Amniotic stem cell (primary cell): ENCODE measurements at regions not wholly inside any gene's neighbourhood (a gene's known extent, or its start where the extent isn't known, plus 50 kb on each side); places are given as distances from the start of the nearest gene placed in this dataset.
"Not testable (repeated sequence)": the region's sequence is repeated elsewhere in the genome, so short reads cannot be mapped to it uniquely, and the experiment has no call there.

Source experiments
- DNase-seq: peaks from one replicate; lab custom pipeline; 2025; lab: John Stamatoyannopoulos, UW

- no peak for DNase-seq
Measured at GRCh38 chr10:105644559-105644958, 1003.5 kb downstream of the SORCS3 start.

GRCh38 chr10:105644091-105644490 is 1003.0 kb downstream of the SORCS3 start:
- no peak for DNase-seq

GRCh38 chr10:105643660-105644059 is 1002.6 kb downstream of the SORCS3 start:
- DNase-seq: no peak

GRCh38 chr10:105634281-105634680 is 993.2 kb downstream of the SORCS3 start:
- no peak for DNase-seq

DNA sequence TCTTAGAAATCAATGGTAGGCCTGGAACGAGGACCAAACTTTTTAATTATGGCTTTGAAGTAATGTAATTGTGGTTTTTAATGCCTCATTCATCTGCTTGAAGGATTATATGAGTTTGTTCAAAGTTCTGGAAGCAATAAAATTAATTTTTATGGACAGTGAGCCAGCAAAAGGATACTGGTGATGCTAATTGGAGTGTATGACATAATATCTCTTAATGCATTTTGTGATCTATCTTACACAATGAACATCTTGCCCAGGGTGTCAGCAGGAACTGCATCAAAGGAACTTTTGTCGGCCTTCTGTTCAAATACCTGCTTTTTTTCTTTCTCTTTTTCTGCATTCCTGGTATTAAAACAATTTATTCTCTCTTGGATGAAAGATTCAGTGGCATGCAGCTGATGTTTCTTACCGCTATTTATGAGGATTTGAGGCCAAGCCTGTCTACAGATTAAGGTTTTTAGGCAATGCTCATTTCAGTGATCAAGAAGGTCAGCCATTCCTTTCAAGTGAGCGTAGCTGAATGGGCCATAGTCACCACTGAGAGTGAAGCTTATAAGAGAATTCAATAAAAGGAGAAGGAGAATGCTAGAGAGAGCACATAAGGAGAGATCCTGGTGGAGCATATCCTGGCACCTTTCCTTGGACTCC is 974.8 kb downstream of the SORCS3 start:
- no peak for DNase-seq

DNA sequence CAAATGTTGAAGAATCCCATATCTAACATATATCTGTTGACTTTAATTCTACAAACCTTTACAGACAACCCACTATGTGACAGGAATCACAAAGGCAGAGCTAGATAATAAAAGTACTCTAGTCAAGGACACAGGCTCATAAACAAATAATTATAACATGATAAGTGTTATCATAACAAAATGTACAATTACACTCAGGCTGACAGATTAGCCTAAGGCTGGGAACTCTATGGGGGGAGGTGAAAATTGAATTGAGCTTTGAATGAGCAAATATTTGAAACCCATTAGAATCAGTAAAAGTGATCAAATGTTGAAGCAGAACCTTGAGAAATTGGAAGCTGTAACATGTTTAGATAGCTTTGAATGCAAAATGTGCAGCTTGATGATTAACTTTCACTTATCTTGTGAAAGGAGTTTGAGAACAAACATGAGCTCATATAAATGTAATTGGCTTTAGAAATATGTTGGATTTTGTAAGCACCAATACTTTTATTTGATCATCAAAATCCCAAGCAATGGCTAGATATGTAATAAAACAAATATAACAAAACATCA is 970.2 kb downstream of the SORCS3 start:
- no peak for DNase-seq

- no peak for DNase-seq
Measured at GRCh38 chr10:105609451-105609850, 968.4 kb downstream of the SORCS3 start.

DNA sequence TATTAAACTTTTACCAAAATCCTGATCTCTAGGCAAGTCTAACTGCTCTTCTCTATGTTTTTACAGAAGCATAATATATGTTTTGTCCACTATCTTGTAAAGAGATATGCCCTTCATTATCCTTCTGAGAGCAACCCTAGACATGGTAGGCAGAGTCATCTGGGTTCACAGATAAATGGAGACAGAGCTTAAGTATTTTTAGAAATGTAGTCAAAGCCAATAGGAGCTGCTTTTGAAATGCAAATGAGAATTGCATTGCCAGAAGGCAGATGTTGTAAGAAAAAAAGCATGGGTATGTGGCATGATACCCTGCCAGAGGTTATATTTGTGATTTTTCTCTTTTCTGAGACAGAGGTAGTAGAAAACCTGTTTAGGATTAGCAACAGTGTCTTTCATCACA is 964.8 kb downstream of the SORCS3 start:
- DNase-seq: no peak

DNA sequence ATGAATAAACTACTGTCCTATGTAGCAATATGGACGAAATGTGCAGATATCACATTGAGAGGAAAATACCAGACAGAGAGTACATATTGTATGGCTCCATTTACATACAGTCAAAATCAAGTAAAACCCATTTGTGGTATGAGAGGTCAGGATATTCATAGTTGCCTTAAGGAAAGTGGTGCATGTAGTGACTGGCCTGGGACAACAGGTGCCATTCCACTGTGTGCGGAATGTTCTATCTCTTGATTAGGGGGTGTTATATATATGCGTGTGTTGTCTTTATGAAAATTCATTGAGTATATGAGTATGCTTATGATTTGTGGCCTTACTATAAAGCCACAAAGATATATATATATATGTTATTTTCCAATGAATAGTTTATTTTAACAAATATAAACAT is 964.0 kb downstream of the SORCS3 start:
- no peak for DNase-seq

- no peak for DNase-seq
Measured at GRCh38 chr10:105598207-105598606, 957.1 kb downstream of the SORCS3 start.

DNA sequence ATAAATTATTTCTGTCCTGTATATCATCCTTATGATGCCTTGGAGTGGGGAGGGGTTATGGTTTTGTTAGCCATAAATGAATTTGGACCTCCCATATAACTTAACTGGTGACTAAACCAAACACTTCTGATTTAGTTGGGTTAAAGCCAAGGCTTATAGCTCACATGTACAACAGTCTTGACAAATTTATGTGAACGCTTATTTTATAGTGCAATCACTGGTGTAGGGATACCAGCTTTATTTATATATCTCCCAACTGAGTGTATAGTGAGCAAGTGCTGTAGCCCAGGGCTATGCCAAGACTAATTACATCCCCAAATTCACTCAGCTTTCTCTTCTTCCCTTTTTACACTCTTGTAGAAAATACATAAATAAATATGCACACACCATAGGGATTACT is 956.2 kb downstream of the SORCS3 start:
- no peak for DNase-seq

GRCh38 chr10:105596749-105597148 is 955.7 kb downstream of the SORCS3 start:
- DNase-seq: no peak

DNA sequence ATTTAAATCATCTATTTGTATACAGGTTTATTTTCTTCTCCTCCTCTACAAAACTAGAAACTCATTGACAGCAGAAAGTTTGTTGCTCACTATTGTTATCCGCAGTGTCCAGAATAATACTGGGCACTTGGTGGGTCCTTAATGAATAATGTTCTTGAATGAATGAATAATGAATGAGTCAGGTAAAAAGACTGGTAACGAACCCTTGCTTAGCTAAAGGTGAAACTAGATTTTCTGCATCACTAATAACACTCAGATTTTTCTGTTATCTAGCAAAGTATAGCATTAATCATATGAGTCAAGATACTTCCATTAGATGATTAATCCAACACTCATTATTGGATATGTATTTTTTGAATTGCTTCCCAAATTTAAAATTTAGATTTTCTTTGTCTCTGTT is 953.2 kb downstream of the SORCS3 start:
- DNase-seq: no peak

DNA sequence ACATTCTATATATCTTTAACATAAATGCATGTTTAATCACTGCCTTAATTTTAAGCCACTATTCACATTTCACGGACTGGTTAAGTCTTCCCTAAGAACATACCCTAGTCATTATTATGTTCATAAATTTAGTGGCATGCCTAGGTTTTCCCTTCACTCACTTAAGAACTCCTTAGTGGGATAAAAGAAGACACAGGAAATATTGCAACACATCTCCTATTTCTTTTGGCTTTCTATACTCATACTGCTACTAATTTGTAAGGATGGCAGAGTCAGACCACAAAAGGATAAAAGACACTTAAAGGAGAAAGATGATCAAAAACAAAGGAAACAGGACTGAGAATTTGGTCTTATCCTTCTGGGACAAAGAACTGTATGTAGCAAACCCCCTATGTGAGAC is 951.4 kb downstream of the SORCS3 start:
- no peak for DNase-seq

- DNase-seq: no peak
Measured at GRCh38 chr10:105586451-105587098, 945.5 kb downstream of the SORCS3 start.

DNA sequence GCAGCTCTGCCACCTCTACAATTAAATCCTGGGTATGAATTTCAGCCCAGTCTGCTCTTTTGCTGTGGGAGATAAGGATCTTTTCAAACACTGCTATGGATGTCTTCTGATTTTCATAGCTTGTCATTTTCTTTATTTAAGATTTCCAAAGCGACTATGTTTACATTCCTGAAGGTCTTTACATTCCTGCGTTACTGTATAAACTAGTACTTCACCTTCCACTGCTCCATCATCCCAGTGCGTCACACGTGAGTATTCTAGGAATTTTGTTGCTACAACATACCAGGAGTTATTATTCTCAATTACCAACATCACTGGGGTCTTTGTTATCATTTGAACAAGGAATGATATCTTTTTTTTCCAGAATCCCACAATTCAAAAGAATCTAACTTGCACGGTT is 944.7 kb downstream of the SORCS3 start:
- DNase-seq: no peak

DNA sequence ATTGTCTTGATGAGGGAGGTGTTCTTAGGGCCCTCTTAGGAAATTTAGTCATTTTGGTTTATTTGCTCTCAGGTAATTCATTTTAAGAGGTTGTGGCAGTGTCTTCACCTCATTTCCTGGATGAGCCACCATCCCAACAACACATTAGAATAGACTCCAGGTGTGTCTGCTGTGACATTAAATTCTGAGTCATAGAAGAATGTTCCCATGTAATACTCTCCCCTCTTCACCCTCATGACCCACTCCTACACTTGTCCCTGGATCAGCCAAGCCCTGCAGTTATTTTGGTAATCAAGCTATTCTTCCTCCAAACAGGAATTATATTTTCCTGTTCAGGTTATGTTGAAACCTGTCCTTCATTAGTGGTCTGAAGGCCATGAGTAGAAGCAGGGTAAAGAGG is 944.1 kb downstream of the SORCS3 start:
- DNase-seq: no peak

DNA sequence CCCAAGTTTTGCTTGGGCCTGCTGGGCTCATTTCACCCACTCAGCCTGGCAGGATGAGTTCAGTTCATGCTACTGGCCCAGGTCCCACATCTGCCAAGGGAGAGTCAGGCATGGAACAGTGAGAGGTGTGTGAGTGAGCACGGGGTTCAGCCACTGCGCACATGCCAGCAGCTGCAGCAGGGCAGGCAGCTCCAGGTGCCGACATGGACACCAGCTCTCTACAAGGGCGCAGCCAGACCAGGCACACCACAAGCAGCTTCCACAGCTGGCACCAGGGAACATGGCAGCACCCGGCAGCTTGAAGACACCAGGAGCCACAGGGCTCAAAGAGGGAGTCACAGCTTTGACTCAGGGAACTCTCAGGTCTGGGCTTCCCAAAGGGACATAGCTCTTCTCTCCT is 938.0 kb downstream of the SORCS3 start:
- no peak for DNase-seq

GRCh38 chr10:105577865-105578607 is 936.9 kb downstream of the SORCS3 start:
- no peak for DNase-seq

- DNase-seq: no peak
Measured at GRCh38 chr10:105559333-105560097, 918.4 kb downstream of the SORCS3 start.

GRCh38 chr10:105550453-105550852 is 909.4 kb downstream of the SORCS3 start:
- not testable (repeated sequence) for DNase-seq

- no peak for DNase-seq
Measured at GRCh38 chr10:105549731-105550130, 908.6 kb downstream of the SORCS3 start.
